Astrocyte of the cerebellum (primary cell): ENCODE measurements at regions not wholly inside any gene's neighbourhood (a gene's known extent, or its start where the extent isn't known, plus 50 kb on each side); places are given as distances from the start of the nearest gene placed in this dataset.

Experiments used
- DNase-seq: peaks from one replicate; pipeline ENCODE4 v3.0.0-alpha.2; 2011; ENCODE audit warnings: low read depth
- H3K4me3 ChIP-seq: 2 replicates; pipeline ENCODE4 v1.5.1; 2011; ENCODE audit warnings: mild to moderate bottlenecking, low read depth, low read length, moderate library complexity
- in situ Hi-C: cut with HindIII; loops from 2 replicates; pipeline ENCODE4 v1.10.0; 2017; ENCODE audit warnings: low sequenced_read_pairs
- TF ChIP-seq, protein P1 (sequence below): IDR thresholded peaks from 2 replicates; pipeline ENCODE4 v1.5.1; 2012; ENCODE audit warnings: low read length, low read depth, moderate library complexity, mild to moderate bottlenecking; ENCODE audit errors: missing control alignments

DNA sequence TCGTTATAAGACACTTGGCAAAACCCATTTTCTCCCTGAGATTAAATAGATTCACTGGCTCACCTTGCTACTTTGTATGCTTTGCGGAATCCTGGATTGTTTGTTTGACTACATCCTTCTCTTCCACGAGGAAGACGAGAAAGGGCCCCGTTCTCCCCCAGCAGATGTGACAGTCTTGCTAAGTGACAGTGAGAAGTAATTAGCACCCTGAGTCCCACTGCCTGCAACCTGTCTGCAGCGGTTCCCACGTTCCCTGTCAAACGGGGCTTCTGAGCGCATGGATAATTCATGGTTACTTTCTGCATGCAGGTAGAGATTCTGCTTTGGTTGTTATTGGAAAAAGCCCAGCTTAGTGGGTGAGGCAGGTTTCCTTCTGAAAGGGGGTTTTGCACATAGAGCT lies 163.7 kb downstream of the CDH26 start:
- no peak overlapping the region for H3K4me3 ChIP-seq

DNA sequence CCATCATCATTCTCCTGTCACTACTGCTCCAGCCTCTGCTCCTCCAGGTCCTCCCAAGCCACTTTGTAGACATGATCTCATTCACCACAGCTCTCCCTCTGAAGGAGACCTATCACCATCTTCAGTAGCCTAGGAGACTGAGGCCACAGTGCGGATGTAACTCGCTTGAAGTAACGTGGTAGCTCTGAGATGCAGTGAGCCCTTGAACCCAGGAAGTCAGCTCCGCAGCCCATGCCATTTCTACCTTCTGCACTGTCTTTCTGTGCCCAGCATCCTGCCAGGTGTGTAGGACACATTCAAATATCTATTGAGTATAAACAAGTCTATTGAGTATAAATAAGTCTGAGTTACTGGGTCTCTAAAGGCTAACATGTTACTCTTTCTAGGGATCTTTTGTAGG lies 164.4 kb downstream of the CDH26 start:
- TF ChIP-seq, protein P1, sequence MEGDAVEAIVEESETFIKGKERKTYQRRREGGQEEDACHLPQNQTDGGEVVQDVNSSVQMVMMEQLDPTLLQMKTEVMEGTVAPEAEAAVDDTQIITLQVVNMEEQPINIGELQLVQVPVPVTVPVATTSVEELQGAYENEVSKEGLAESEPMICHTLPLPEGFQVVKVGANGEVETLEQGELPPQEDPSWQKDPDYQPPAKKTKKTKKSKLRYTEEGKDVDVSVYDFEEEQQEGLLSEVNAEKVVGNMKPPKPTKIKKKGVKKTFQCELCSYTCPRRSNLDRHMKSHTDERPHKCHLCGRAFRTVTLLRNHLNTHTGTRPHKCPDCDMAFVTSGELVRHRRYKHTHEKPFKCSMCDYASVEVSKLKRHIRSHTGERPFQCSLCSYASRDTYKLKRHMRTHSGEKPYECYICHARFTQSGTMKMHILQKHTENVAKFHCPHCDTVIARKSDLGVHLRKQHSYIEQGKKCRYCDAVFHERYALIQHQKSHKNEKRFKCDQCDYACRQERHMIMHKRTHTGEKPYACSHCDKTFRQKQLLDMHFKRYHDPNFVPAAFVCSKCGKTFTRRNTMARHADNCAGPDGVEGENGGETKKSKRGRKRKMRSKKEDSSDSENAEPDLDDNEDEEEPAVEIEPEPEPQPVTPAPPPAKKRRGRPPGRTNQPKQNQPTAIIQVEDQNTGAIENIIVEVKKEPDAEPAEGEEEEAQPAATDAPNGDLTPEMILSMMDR: no peak
- in situ Hi-C loops: no loop called here
- no peak for DNase-seq
- H3K4me3 ChIP-seq: no peak overlapping the region

More for the DNA sequence above, 163.7 kb downstream of the CDH26 start:
- TF ChIP-seq, protein P1: no peak
- in situ Hi-C loops: no loop called here
- DNase-seq: no peak

DNA sequence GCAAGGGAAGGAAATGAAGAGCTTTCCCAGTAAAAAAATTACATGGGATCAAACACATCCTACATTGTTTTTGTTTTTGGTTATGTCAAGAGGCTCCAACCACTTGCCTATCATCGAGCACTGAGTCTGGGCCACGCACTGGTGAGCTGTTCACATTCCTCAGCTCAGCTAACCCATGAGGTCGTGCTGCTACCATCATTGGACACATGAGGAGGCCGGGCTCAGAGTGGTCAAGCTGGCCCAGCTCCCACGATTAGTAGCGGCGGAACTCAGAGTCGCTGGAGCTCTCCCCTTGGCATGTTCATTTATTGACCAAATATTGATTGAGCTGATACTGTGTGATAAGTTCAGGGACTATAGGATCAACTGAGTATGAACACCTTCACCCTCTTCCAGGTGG lies 164.9 kb downstream of the CDH26 start:
- no peak for DNase-seq
- TF ChIP-seq, protein P1: no peak
- no peak overlapping the region for H3K4me3 ChIP-seq
- in situ Hi-C loops: no loop called here

DNA sequence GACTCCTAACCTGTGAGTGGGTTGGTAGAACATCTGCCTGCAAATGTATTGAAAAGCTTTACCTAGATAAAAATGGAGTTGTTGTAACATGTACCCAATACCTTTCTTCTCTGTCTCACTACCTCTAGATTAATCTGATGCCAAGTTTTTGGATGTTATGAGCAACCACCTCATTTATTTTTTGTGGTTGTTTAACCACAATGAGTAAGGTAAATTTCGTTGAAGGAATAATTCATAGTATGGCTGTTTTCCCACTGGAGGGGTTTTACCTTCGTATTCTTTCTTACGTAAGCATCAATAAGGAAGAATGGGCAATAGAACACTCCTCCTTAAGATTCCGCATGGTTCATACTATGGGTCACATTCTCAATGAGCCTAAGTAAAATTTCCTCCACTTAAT lies 165.4 kb downstream of the CDH26 start:
- no peak for DNase-seq
- in situ Hi-C loops: no loop called here
- H3K4me3 ChIP-seq: no peak overlapping the region
- TF ChIP-seq, protein P1: no peak

DNA sequence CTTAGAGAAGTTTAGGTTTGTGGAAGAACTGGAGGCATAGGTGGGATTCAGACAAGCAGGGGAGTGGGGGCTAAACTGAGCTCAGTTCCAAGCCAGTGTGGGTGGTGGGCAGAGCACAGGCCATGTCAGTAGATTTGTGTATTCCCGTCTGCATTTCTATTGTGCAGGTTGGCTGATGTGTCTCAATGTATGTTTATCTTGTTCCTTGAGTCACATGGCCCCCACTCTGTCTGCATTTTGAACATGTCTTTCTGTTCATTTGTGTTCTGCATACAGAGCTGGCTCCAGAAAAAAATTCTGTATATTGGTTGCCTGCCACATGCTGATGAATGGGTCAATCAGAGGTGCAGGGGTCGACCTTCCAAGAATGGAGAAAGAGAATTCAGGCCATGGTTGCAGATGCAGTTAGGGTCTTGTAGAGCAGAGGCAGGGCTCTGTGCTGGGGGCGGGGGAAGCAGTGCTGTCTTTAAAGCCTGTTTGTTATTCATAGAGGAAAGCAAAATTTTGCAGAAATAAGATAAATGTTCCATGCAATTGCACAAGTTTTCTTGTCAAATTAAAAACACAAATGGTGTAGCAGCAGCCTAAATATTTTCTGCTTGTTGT lies 166.7 kb downstream of the CDH26 start:
- in situ Hi-C loops: no loop called here
- H3K4me3 ChIP-seq: no peak overlapping the region
- TF ChIP-seq, protein P1: no peak
- DNase-seq: no peak

DNA sequence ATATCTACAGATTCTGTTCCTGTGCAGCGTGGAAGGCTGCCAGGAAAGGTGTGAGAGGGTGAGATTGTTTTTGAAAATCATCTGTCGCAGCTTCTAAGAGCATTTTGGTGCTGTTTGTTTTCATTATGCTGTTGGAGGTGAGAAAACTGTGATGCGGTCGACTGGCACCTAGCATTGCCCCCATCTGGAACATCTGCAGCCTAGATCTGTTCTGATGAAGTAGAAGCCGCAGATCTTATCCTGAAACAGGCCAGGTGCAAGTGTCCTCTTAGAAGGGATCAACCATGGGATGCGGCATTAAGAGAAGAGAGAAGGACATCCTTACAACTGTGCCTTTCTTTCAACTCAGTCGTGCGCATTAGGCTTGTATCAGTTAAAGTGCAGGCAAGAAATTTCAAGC lies 167.3 kb downstream of the CDH26 start:
- in situ Hi-C loops: no loop called here
- no peak for DNase-seq
- TF ChIP-seq, protein P1: no peak
- no peak overlapping the region for H3K4me3 ChIP-seq

DNA sequence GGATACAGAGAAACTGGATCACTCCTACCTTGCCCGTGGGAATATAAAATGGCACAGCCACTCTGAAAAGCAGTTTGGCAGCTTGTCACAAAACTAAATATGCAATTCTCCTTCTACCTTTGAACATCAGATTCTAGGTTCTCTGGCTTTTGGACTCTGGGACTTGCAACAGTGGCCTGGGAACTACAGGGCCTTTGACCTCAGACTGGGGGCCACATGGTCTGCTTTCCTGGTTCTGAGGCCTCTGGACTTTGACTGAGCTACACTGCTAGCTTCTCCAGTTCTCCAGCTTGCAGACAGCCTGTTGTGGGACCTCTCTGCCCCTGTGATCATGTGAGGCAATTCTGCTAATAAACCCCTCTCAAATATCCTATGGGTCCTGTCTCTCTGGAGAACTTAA lies 168.8 kb downstream of the CDH26 start:
- no peak for DNase-seq
- TF ChIP-seq, protein P1: no peak
- no peak overlapping the region for H3K4me3 ChIP-seq
- in situ Hi-C loops: no loop called here
